ENCODE measurements at regions not wholly inside any gene's neighbourhood (a gene's known extent, or its start where the extent isn't known, plus 50 kb on each side); places are given as distances from the start of the nearest gene placed in this dataset.

GRCh38 chr3:127113571-127113891 is 79.4 kb upstream of the PRR23E start:
- TF ChIP-seq POLR2AphosphoS5 (IDR thresholded peaks at IDR 0.05; ENCODE audit: low read depth) (no peak), CTCF (conservative IDR thresholded peaks at IDR 0.05; ENCODE audit: low read depth in 2 of 2) (no peak), JUNB (IDR thresholded peaks at IDR 0.05; ENCODE audit: unreplicated experiment) (no peak), EZH2 (IDR thresholded peaks at IDR 0.05; ENCODE audit: low read depth, unreplicated experiment) (no peak), EZH2phosphoT487 (IDR thresholded peaks at IDR 0.05; ENCODE audit: unreplicated experiment) (no peak), ZNF114 (CRISPR knock-in tag; IDR thresholded peaks at IDR 0.05) (no peak), ZNF331 (CRISPR knock-in tag; IDR thresholded peaks at IDR 0.05; ENCODE audit: low read depth) (no peak)

Measured in GM23338 (cell line).